Activated B cell treated with CpG ODN at 0.5 μM for 24 hours (primary cell): ENCODE measurements at regions not wholly inside any gene's neighbourhood (a gene's known extent, or its start where the extent isn't known, plus 50 kb on each side); places are given as distances from the start of the nearest gene placed in this dataset.

Experiments
- ATAC-seq: fragments of 200-7000 bp; cut with Tn5 transposase; one replicate; pipeline ENCODE4 v1.10.0; 2021; ENCODE audit warnings: low read depth, mild to moderate bottlenecking, moderate library complexity
- CTCF ChIA-PET: fragments of 350-600 bp; sonication (Branson Sonifier 250); formaldehyde crosslinking; loops from one replicate; lab custom pipeline; 2021; ENCODE audit warnings: antibody characterized with exemption; lab: Charles Lee
- POLR2A ChIA-PET: fragments of 350-600 bp; sonication (Branson Sonifier 250); formaldehyde crosslinking; loops from one replicate; lab custom pipeline; 2021; ENCODE audit warnings: antibody characterized with exemption; lab: Charles Lee
- DNase-seq: peaks from one replicate; pipeline ENCODE4 v3.0.0; 2022
- H3K27ac Mint-ChIP-seq: one replicate; pipeline ENCODE4 v1.8.0; 2020; ENCODE audit warnings: mixed read lengths
- H3K27me3 Mint-ChIP-seq: one replicate; pipeline ENCODE4 v1.8.0; 2021; ENCODE audit warnings: mixed read lengths
- H3K36me3 Mint-ChIP-seq: one replicate; pipeline ENCODE4 v1.8.0; 2021; ENCODE audit warnings: low read depth, mixed read lengths
- H3K4me1 Mint-ChIP-seq: one replicate; pipeline ENCODE4 v1.8.0; 2021; ENCODE audit warnings: mixed read lengths
- H3K4me3 Mint-ChIP-seq: one replicate; pipeline ENCODE4 v1.8.0; 2020; ENCODE audit warnings: mild to moderate bottlenecking, mixed read lengths
- H3K9me3 Mint-ChIP-seq: one replicate; pipeline ENCODE4 v1.8.0; 2020; ENCODE audit warnings: mixed read lengths
- intact Hi-C: fragments of 100-400 bp; cut with micrococcal nuclease; formaldehyde crosslinking; loops from one replicate; pipeline ENCODE4 v1.15.1; 2024
- TF ChIP-seq, protein P1 (sequence below): fragments of 200-600 bp; IDR thresholded peaks from one replicate; pipeline ENCODE4 v1.8.0; 2022; ENCODE audit warnings: antibody characterized with exemption, mild to moderate bottlenecking

DNA sequence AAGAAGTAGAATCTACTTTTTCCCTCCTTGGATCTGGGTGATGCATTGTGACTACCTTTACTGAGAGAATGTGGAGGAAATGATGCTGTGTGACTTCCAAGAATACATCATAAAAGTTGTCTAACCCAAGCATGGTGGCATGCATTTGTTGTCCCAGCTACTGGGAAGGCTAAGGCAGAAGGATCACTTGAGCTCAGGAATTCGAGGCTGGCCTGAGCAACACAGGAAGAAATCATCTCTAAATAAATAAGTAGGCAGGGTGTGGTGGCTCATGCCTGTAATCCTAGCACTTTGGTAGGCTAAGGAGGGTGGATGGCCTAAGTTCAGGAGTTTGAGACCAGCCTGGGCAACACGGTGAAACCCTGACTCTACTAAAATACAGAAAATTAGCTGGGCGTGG lies 143.2 kb upstream of the VLDLR start:
- Mint-ChIP-seq H3K9me3 (no peaks in the 10 kb centered on the region), H3K27ac (no peak overlapping the region), H3K36me3 (no peaks in the 10 kb centered on the region), H3K4me1 (no peaks in the 10 kb centered on the region), H3K4me3 (no peak overlapping the region), H3K27me3 (no peaks in the 10 kb centered on the region)
- DNase-seq (no peak), ATAC-seq (no peak)
- TF ChIP-seq, protein P1, sequence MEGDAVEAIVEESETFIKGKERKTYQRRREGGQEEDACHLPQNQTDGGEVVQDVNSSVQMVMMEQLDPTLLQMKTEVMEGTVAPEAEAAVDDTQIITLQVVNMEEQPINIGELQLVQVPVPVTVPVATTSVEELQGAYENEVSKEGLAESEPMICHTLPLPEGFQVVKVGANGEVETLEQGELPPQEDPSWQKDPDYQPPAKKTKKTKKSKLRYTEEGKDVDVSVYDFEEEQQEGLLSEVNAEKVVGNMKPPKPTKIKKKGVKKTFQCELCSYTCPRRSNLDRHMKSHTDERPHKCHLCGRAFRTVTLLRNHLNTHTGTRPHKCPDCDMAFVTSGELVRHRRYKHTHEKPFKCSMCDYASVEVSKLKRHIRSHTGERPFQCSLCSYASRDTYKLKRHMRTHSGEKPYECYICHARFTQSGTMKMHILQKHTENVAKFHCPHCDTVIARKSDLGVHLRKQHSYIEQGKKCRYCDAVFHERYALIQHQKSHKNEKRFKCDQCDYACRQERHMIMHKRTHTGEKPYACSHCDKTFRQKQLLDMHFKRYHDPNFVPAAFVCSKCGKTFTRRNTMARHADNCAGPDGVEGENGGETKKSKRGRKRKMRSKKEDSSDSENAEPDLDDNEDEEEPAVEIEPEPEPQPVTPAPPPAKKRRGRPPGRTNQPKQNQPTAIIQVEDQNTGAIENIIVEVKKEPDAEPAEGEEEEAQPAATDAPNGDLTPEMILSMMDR = no peak
- intact Hi-C loops = no loop called here
- POLR2A ChIA-PET = no interaction called here
- CTCF ChIA-PET = no interaction called here

GRCh38 chr9:2479056-2479565 lies 142.5 kb upstream of the VLDLR start:
- CTCF ChIA-PET = no interaction called here

DNA sequence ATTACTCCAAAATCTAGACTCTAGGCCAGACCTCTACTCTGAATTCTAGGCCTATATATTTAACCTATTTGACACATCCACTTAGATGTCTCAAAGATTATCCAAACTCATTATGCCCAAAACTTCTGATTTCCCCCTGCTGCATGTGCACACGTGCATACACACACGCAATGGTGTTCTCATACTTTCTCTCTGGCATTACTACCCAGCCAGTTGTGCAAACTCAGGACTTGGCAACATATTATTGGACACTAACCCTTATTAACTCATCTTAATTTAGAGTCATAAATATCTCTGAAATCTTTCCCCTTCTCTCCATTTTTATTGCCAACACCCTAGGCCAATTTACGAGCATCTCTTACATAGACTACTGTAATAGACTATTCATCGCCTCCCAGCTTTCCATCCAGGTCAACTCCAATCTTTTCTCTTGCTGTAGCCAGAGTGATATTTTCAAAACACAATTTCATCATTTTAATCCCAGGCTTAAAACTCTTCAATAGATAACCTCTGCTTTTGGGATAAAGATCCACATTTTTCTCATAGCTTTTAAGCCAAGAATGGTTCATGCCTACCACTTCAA lies 141.2 kb upstream of the VLDLR start:
- CTCF ChIA-PET = no interaction called here

More at GRCh38 chr9:2479056-2479565, 142.5 kb upstream of the VLDLR start:
- POLR2A ChIA-PET = no interaction called here
- H3K27ac Mint-ChIP-seq = no peak overlapping the region
- ATAC-seq (no peak), DNase-seq (no peak)
- TF ChIP-seq, protein P1 = no peak
- H3K36me3 Mint-ChIP-seq = no peaks in the 10 kb centered on the region
- no peak overlapping the region for H3K4me3 Mint-ChIP-seq
- no peaks in the 10 kb centered on the region for H3K4me1 Mint-ChIP-seq
- no peaks in the 10 kb centered on the region for H3K27me3 Mint-ChIP-seq
- intact Hi-C loops = no loop called here
- no peaks in the 10 kb centered on the region for H3K9me3 Mint-ChIP-seq

GRCh38 chr9:2481216-2481615 lies 140.4 kb upstream of the VLDLR start:
- POLR2A ChIA-PET = no interaction called here
- TF ChIP-seq, protein P1 = no peak

More for the DNA sequence above, 141.2 kb upstream of the VLDLR start:
- POLR2A ChIA-PET = no interaction called here
- H3K4me1 Mint-ChIP-seq = no peaks in the 10 kb centered on the region
- H3K9me3 Mint-ChIP-seq = no peaks in the 10 kb centered on the region
- no peak overlapping the region for H3K4me3 Mint-ChIP-seq
- H3K27ac Mint-ChIP-seq = no peak overlapping the region
- peaks cover 2% of the 10 kb centered on the region for H3K27me3 Mint-ChIP-seq
- ATAC-seq (no peak), DNase-seq (no peak)
- H3K36me3 Mint-ChIP-seq = no peaks in the 10 kb centered on the region
- TF ChIP-seq, protein P1 = no peak
- intact Hi-C loops = no loop called here

DNA sequence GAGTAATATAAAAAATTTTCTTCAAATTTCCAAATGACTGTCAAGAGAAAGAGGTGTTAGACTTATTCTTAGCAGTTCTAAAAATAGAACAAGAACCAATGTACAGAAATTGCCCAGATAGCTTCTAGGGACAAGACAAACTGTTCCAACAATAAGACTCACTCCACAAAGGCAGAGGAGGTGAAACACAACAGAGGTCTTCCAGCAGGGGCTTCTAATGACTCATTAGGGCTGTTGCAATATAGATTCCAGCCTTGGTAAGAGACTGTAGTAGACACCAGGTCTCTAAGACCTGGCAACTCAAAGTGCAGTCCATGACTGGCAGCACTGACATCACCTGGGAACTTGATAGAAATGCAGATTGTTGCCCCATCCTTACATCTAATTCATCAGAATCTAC lies 134.6 kb upstream of the VLDLR start:
- H3K27ac Mint-ChIP-seq = no peak overlapping the region
- ChIA-PET CTCF (no interaction called here), POLR2A (no interaction called here)
- no peak overlapping the region for H3K4me3 Mint-ChIP-seq
- DNase-seq (no peak), ATAC-seq (no peak)
- TF ChIP-seq, protein P1 = no peak
- H3K9me3 Mint-ChIP-seq = no peaks in the 10 kb centered on the region
- H3K4me1 Mint-ChIP-seq = no peaks in the 10 kb centered on the region
- H3K36me3 Mint-ChIP-seq = no peaks in the 10 kb centered on the region
- H3K27me3 Mint-ChIP-seq = peaks cover 8% of the 10 kb centered on the region
- intact Hi-C loops = no loop called here

More at GRCh38 chr9:2481216-2481615, 140.4 kb upstream of the VLDLR start:
- intact Hi-C loops = no loop called here
- H3K4me1 Mint-ChIP-seq = no peaks in the 10 kb centered on the region
- H3K27me3 Mint-ChIP-seq = peaks cover 2% of the 10 kb centered on the region
- no peaks in the 10 kb centered on the region for H3K36me3 Mint-ChIP-seq
- CTCF ChIA-PET = no interaction called here
- no peak overlapping the region for H3K4me3 Mint-ChIP-seq
- no peak for ATAC-seq
- DNase-seq = no peak
- H3K27ac Mint-ChIP-seq = no peak overlapping the region
- H3K9me3 Mint-ChIP-seq = no peaks in the 10 kb centered on the region
